ENCODE measurements at regions not wholly inside any gene's neighbourhood (a gene's known extent, or its start where the extent isn't known, plus 50 kb on each side); places are given as distances from the start of the nearest gene placed in this dataset.

GRCh38 chr22:44594951-44595350, 96.9 kb upstream of the RTL6 start:
- no peak overlapping the region for H3K27ac ChIP-seq (ENCODE audit: low read depth, low read length)
- H3K4me2 ChIP-seq (ENCODE audit: low read length) = no peak overlapping the region
- no peaks in the 10 kb centered on the region for H3K79me2 ChIP-seq (ENCODE audit: insufficient read depth, low read length)
- BruUV-seq (replicated peaks) = no TSS peak
- intact Hi-C loops (cut with micrococcal nuclease) = no loop called here
- no peaks in the 10 kb centered on the region for H3K4me1 ChIP-seq (ENCODE audit: control insufficient read depth in 1 of 2, insufficient read depth in 2 of 2, low read length in 2 of 2)
- ChIA-PET POLR2A (no interaction called here), CTCF (no interaction called here), RAD21 (ENCODE audit: low non-redundant PET in 1 of 2, low total read pairs in 2 of 2, uncharacterized antibody in 2 of 2, unreplicated experiment in 2 of 2) (no interaction called here)
- H3K4me3 ChIP-seq (replicated peaks in 1 of 2; ENCODE audit: low read depth in 1 of 2, low read length in 2 of 2) = no peak overlapping the region
- DNase-seq (ENCODE audit: low read depth, low spot score) (no peak), ATAC-seq (no peak; the same call in 1 of the 2 replicates)
- no peaks in the 10 kb centered on the region; the same call in 1 of the 2 replicates for H3K27me3 ChIP-seq (ENCODE audit: insufficient read depth, low read length)
- no peaks in the 10 kb centered on the region for H3K9me3 ChIP-seq (ENCODE audit: control insufficient read depth in 1 of 2, insufficient read depth in 1 of 2, low read depth in 1 of 2, low read length in 2 of 2)
- H3K9ac ChIP-seq (ENCODE audit: low read length) = no peak overlapping the region
- TF ChIP-seq ATF3 (IDR thresholded peaks at IDR 0.05) (no peak), ELF1 (IDR thresholded peaks at IDR 0.05; ENCODE audit: borderline replicate concordance, low read depth) (no peak)
- H2AFZ ChIP-seq (ENCODE audit: low read depth, low read length, poor library complexity, severe bottlenecking) = no peak overlapping the region
- no peaks in the 10 kb centered on the region for H4K20me1 ChIP-seq (ENCODE audit: insufficient read depth)
- H3K9me2 ChIP-seq (ENCODE audit: insufficient read depth) = no peaks in the 10 kb centered on the region
- no peaks in the 10 kb centered on the region for H3K36me3 ChIP-seq (ENCODE audit: control insufficient read depth in 1 of 2, insufficient read depth in 2 of 2, low read length in 2 of 2)

GRCh38 chr22:44592824-44593148, 94.8 kb upstream of the RTL6 start:
- H3K4me1 ChIP-seq (ENCODE audit: control insufficient read depth in 1 of 2, insufficient read depth in 2 of 2, low read length in 2 of 2) = no peaks in the 10 kb centered on the region
- ChIA-PET POLR2A (no interaction called here), CTCF (no interaction called here), RAD21 (ENCODE audit: low non-redundant PET in 1 of 2, low total read pairs in 2 of 2, uncharacterized antibody in 2 of 2, unreplicated experiment in 2 of 2) (no interaction called here)
- no peak overlapping the region for H3K9ac ChIP-seq (ENCODE audit: low read length)
- H2AFZ ChIP-seq (ENCODE audit: low read depth, low read length, poor library complexity, severe bottlenecking) = no peak overlapping the region
- H4K20me1 ChIP-seq (ENCODE audit: insufficient read depth) = no peaks in the 10 kb centered on the region
- no peaks in the 10 kb centered on the region for H3K36me3 ChIP-seq (ENCODE audit: control insufficient read depth in 1 of 2, insufficient read depth in 2 of 2, low read length in 2 of 2)
- H3K27ac ChIP-seq (ENCODE audit: low read depth, low read length) = no peak overlapping the region
- no peak for ATAC-seq
- intact Hi-C loops (cut with micrococcal nuclease) = no loop called here
- H3K9me3 ChIP-seq (ENCODE audit: control insufficient read depth in 1 of 2, insufficient read depth in 1 of 2, low read depth in 1 of 2, low read length in 2 of 2) = peaks cover 0 to 4% of the 10 kb centered on the region in 2 experiments; a peak in 1 of 4 replicates
- no peak overlapping the region for H3K4me3 ChIP-seq (replicated peaks in 1 of 2; ENCODE audit: low read depth in 1 of 2, low read length in 2 of 2)
- no peaks in the 10 kb centered on the region for H3K9me2 ChIP-seq (ENCODE audit: insufficient read depth)
- no peak for TF ChIP-seq SRF (IDR thresholded peaks at IDR 0.05; ENCODE audit: low read depth)
- no peak for TF ChIP-seq SIN3A (IDR thresholded peaks at IDR 0.05; ENCODE audit: low read depth)
- no TSS peak for BruUV-seq (replicated peaks)
- no peaks in the 10 kb centered on the region for H3K79me2 ChIP-seq (ENCODE audit: insufficient read depth, low read length)
- no peak for DNase-seq (ENCODE audit: low read depth, low spot score)
- H3K4me2 ChIP-seq (ENCODE audit: low read length) = no peak overlapping the region
- no peaks in the 10 kb centered on the region; the same call in 1 of the 2 replicates for H3K27me3 ChIP-seq (ENCODE audit: insufficient read depth, low read length)
